ENCODE measurements at regions not wholly inside any gene's neighbourhood (a gene's known extent, or its start where the extent isn't known, plus 50 kb on each side); places are given as distances from the start of the nearest gene placed in this dataset.

GRCh38 chr4:32824336-32824735 lies 2104.2 kb downstream of the PCDH7 start:
- no peak for TF ChIP-seq EZH2phosphoT487 (IDR thresholded peaks at IDR 0.05; ENCODE audit: low read depth, severe bottlenecking, unreplicated experiment)
- TF ChIP-seq EZH2 (IDR thresholded peaks at IDR 0.05; ENCODE audit: borderline replicate concordance), result no peak
- TF ChIP-seq, protein P1, sequence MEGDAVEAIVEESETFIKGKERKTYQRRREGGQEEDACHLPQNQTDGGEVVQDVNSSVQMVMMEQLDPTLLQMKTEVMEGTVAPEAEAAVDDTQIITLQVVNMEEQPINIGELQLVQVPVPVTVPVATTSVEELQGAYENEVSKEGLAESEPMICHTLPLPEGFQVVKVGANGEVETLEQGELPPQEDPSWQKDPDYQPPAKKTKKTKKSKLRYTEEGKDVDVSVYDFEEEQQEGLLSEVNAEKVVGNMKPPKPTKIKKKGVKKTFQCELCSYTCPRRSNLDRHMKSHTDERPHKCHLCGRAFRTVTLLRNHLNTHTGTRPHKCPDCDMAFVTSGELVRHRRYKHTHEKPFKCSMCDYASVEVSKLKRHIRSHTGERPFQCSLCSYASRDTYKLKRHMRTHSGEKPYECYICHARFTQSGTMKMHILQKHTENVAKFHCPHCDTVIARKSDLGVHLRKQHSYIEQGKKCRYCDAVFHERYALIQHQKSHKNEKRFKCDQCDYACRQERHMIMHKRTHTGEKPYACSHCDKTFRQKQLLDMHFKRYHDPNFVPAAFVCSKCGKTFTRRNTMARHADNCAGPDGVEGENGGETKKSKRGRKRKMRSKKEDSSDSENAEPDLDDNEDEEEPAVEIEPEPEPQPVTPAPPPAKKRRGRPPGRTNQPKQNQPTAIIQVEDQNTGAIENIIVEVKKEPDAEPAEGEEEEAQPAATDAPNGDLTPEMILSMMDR (IDR thresholded peaks at IDR 0.05; ENCODE audit: poor library complexity), result no peak
- Histone ChIP-seq H3K4me1 (ENCODE audit: insufficient read depth) (no peaks in the 10 kb centered on the region), H3K36me3 (replicated peaks; ENCODE audit: insufficient read depth, low read depth) (no peaks in the 10 kb centered on the region), H3K27me3 (no peaks in the 10 kb centered on the region), H3K9me2 (replicated peaks; ENCODE audit: insufficient read depth) (no peaks in the 10 kb centered on the region), H3K9me3 (ENCODE audit: low read depth) (peaks cover 5% of the 10 kb centered on the region), H2AFZ (no peak overlapping the region), H4K20me1 (ENCODE audit: insufficient read depth, poor library complexity, severe bottlenecking) (no peaks in the 10 kb centered on the region), H3K4me2 (no peak overlapping the region), H3K4me3 (no peak overlapping the region), H3K27ac (no peak overlapping the region), H3K79me2 (no peaks in the 10 kb centered on the region)
- WGBS (ENCODE audit: low lambda C conversion rate, missing lambda C conversion rate), result 61% methylated on average over 2 of the region's 2 CpGs
- DNase-seq (ENCODE audit: low spot score), result no peak

DNA sequence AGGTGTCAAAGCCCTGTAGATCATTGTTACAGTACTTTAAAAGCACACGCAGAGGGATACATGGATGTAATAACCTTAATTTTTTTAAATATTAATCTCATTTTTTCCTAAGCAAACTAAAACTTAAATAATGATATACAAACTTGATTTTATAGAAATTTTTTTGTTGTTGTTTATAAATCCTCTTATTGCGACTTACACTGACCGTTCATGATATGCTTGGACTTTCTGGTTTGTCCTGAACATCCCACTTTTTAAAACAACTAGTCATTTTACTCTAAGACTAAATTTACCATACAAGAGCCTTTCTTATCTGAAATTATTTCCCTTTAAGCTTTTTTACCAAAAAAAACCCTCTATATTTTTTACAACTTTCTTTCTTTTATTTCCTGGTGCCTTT lies 2106.0 kb downstream of the PCDH7 start:
- WGBS (ENCODE audit: low lambda C conversion rate, missing lambda C conversion rate), result 92% methylated on average over 3 of the region's 3 CpGs
- Histone ChIP-seq H3K4me1 (ENCODE audit: insufficient read depth) (no peaks in the 10 kb centered on the region), H3K79me2 (no peaks in the 10 kb centered on the region), H3K27me3 (no peaks in the 10 kb centered on the region), H3K4me3 (no peak overlapping the region), H3K9me3 (ENCODE audit: low read depth) (peaks cover 5% of the 10 kb centered on the region), H3K27ac (no peak overlapping the region), H4K20me1 (ENCODE audit: insufficient read depth, poor library complexity, severe bottlenecking) (no peaks in the 10 kb centered on the region), H2AFZ (no peak overlapping the region), H3K9me2 (replicated peaks; ENCODE audit: insufficient read depth) (no peaks in the 10 kb centered on the region), H3K36me3 (replicated peaks; ENCODE audit: insufficient read depth, low read depth) (no peaks in the 10 kb centered on the region), H3K4me2 (no peak overlapping the region)
- no peak for DNase-seq (ENCODE audit: low spot score)
- no peak for TF ChIP-seq EZH2phosphoT487 (IDR thresholded peaks at IDR 0.05; ENCODE audit: low read depth, severe bottlenecking, unreplicated experiment)
- TF ChIP-seq EZH2 (IDR thresholded peaks at IDR 0.05; ENCODE audit: borderline replicate concordance), result no peak
- TF ChIP-seq, protein P1 (IDR thresholded peaks at IDR 0.05; ENCODE audit: poor library complexity), result no peak

GRCh38 chr4:32830160-32830559 lies 2110.0 kb downstream of the PCDH7 start:
- H3K4me3 ChIP-seq, result no peak overlapping the region
- 100% methylated on average over 1 of the region's 1 CpG for WGBS (ENCODE audit: low lambda C conversion rate, missing lambda C conversion rate)
- H3K9me2 ChIP-seq (replicated peaks; ENCODE audit: insufficient read depth), result no peaks in the 10 kb centered on the region
- no peak overlapping the region for H3K4me2 ChIP-seq
- H3K9me3 ChIP-seq (ENCODE audit: low read depth), result peaks cover 5% of the 10 kb centered on the region
- no peaks in the 10 kb centered on the region for H4K20me1 ChIP-seq (ENCODE audit: insufficient read depth, poor library complexity, severe bottlenecking)
- no peak for TF ChIP-seq EZH2 (IDR thresholded peaks at IDR 0.05; ENCODE audit: borderline replicate concordance)
- TF ChIP-seq EZH2phosphoT487 (IDR thresholded peaks at IDR 0.05; ENCODE audit: low read depth, severe bottlenecking, unreplicated experiment), result no peak
- TF ChIP-seq, protein P1 (IDR thresholded peaks at IDR 0.05; ENCODE audit: poor library complexity), result no peak
- no peak overlapping the region for H3K27ac ChIP-seq
- DNase-seq (ENCODE audit: low spot score), result no peak
- H3K4me1 ChIP-seq (ENCODE audit: insufficient read depth), result no peaks in the 10 kb centered on the region
- no peaks in the 10 kb centered on the region for H3K79me2 ChIP-seq
- no peaks in the 10 kb centered on the region for H3K27me3 ChIP-seq
- H2AFZ ChIP-seq, result no peak overlapping the region
- no peaks in the 10 kb centered on the region for H3K36me3 ChIP-seq (replicated peaks; ENCODE audit: insufficient read depth, low read depth)

- H4K20me1 ChIP-seq (ENCODE audit: insufficient read depth, poor library complexity, severe bottlenecking), result no peaks in the 10 kb centered on the region
- H3K4me1 ChIP-seq (ENCODE audit: insufficient read depth), result no peaks in the 10 kb centered on the region
- no peak overlapping the region for H3K4me2 ChIP-seq
- DNase-seq (ENCODE audit: low spot score), result no peak
- no peak overlapping the region for H3K27ac ChIP-seq
- TF ChIP-seq EZH2 (IDR thresholded peaks at IDR 0.05; ENCODE audit: borderline replicate concordance) (no peak), EZH2phosphoT487 (IDR thresholded peaks at IDR 0.05; ENCODE audit: low read depth, severe bottlenecking, unreplicated experiment) (no peak)
- TF ChIP-seq, protein P1 (IDR thresholded peaks at IDR 0.05; ENCODE audit: poor library complexity), result no peak
- no peak overlapping the region for H2AFZ ChIP-seq
- no peaks in the 10 kb centered on the region for H3K79me2 ChIP-seq
- no peak overlapping the region for H3K4me3 ChIP-seq
- no peaks in the 10 kb centered on the region for H3K27me3 ChIP-seq
- H3K9me2 ChIP-seq (replicated peaks; ENCODE audit: insufficient read depth), result no peaks in the 10 kb centered on the region
- no peaks in the 10 kb centered on the region for H3K36me3 ChIP-seq (replicated peaks; ENCODE audit: insufficient read depth, low read depth)
- no peaks in the 10 kb centered on the region for H3K9me3 ChIP-seq (ENCODE audit: low read depth)
Measured at GRCh38 chr4:32831104-32831503, 2110.9 kb downstream of the PCDH7 start.
